Mononuclear cell (primary cell): ENCODE measurements at regions not wholly inside any gene's neighbourhood (a gene's known extent, or its start where the extent isn't known, plus 50 kb on each side); places are given as distances from the start of the nearest gene placed in this dataset.

Experiments used
- H3K27me3 ChIP-seq: 2 replicates; pipeline ENCODE4 v1.6.0; 2011; ENCODE audit warnings: low read length, control low read depth; ENCODE audit not compliant: insufficient read depth
- H3K4me1 ChIP-seq: 2 replicates; pipeline ENCODE4 v1.5.1; 2011; ENCODE audit warnings: mild to moderate bottlenecking, low read length, control low read depth; ENCODE audit not compliant: insufficient read depth
- H3K4me3 ChIP-seq: 2 replicates; pipeline ENCODE4 v1.5.1; 2011; ENCODE audit warnings: mild to moderate bottlenecking, low read length, moderate library complexity
- H3K9me3 ChIP-seq: 2 replicates; pipeline ENCODE4 v1.5.1; 2011; ENCODE audit warnings: low read depth, mild to moderate bottlenecking, control low read depth, low read length

GRCh38 chr18:46343931-46344372, 239.8 kb downstream of the HAUS1 start:
- no peaks in the 10 kb centered on the region for H3K9me3 ChIP-seq
- H3K4me1 ChIP-seq = peaks cover 45% of the 10 kb centered on the region
- no peak overlapping the region for H3K4me3 ChIP-seq
- no peaks in the 10 kb centered on the region for H3K27me3 ChIP-seq

- Histone ChIP-seq H3K4me1 (peaks cover 45% of the 10 kb centered on the region), H3K9me3 (no peaks in the 10 kb centered on the region), H3K27me3 (no peaks in the 10 kb centered on the region), H3K4me3 (no peak overlapping the region)
Observed at GRCh38 chr18:46344416-46345180, 240.4 kb downstream of the HAUS1 start.

GRCh38 chr18:46345181-46345465, 240.9 kb downstream of the HAUS1 start:
- no peak overlapping the region for H3K4me3 ChIP-seq
- H3K9me3 ChIP-seq = no peaks in the 10 kb centered on the region
- H3K4me1 ChIP-seq = peaks cover 45% of the 10 kb centered on the region
- H3K27me3 ChIP-seq = no peaks in the 10 kb centered on the region

- H3K27me3 ChIP-seq = no peaks in the 10 kb centered on the region
- no peaks in the 10 kb centered on the region for H3K9me3 ChIP-seq
- H3K4me1 ChIP-seq = peaks cover 45% of the 10 kb centered on the region
- no peak overlapping the region for H3K4me3 ChIP-seq
Observed at GRCh38 chr18:46346213-46346612, 242.0 kb downstream of the HAUS1 start.

- Histone ChIP-seq H3K4me1 (peaks cover 38% of the 10 kb centered on the region), H3K9me3 (no peaks in the 10 kb centered on the region), H3K4me3 (no peak overlapping the region), H3K27me3 (no peaks in the 10 kb centered on the region)
Observed at GRCh38 chr18:46346896-46347630, 242.9 kb downstream of the HAUS1 start.

GRCh38 chr18:46350598-46351159, 246.5 kb downstream of the HAUS1 start:
- H3K4me1 ChIP-seq = peaks cover 4% of the 10 kb centered on the region
- H3K4me3 ChIP-seq = no peak overlapping the region
- no peaks in the 10 kb centered on the region for H3K9me3 ChIP-seq
- no peaks in the 10 kb centered on the region for H3K27me3 ChIP-seq

GRCh38 chr18:46352520-46353250, 248.5 kb downstream of the HAUS1 start:
- H3K4me3 ChIP-seq = no peak overlapping the region
- H3K9me3 ChIP-seq = no peaks in the 10 kb centered on the region
- no peaks in the 10 kb centered on the region for H3K4me1 ChIP-seq
- no peaks in the 10 kb centered on the region for H3K27me3 ChIP-seq

GRCh38 chr18:46353460-46353859, 249.3 kb downstream of the HAUS1 start:
- H3K9me3 ChIP-seq = no peaks in the 10 kb centered on the region
- H3K4me1 ChIP-seq = no peaks in the 10 kb centered on the region
- no peaks in the 10 kb centered on the region for H3K27me3 ChIP-seq
- no peak overlapping the region for H3K4me3 ChIP-seq

GRCh38 chr18:46356278-46357033, 252.3 kb downstream of the HAUS1 start:
- Histone ChIP-seq H3K4me3 (no peak overlapping the region), H3K27me3 (no peaks in the 10 kb centered on the region), H3K4me1 (no peaks in the 10 kb centered on the region), H3K9me3 (no peaks in the 10 kb centered on the region)

GRCh38 chr18:46360102-46360699, 256.0 kb downstream of the HAUS1 start:
- Histone ChIP-seq H3K4me3 (no peak overlapping the region), H3K4me1 (no peaks in the 10 kb centered on the region), H3K27me3 (no peaks in the 10 kb centered on the region), H3K9me3 (no peaks in the 10 kb centered on the region)

GRCh38 chr18:46360866-46361265, 256.7 kb downstream of the HAUS1 start:
- no peaks in the 10 kb centered on the region for H3K27me3 ChIP-seq
- no peaks in the 10 kb centered on the region for H3K9me3 ChIP-seq
- no peak overlapping the region for H3K4me3 ChIP-seq
- H3K4me1 ChIP-seq = no peaks in the 10 kb centered on the region

- Histone ChIP-seq H3K27me3 (no peaks in the 10 kb centered on the region), H3K4me1 (no peaks in the 10 kb centered on the region), H3K4me3 (no peak overlapping the region), H3K9me3 (no peaks in the 10 kb centered on the region)
Observed at GRCh38 chr18:46362533-46362932, 258.3 kb downstream of the HAUS1 start.

GRCh38 chr18:46364048-46364447, 259.9 kb downstream of the HAUS1 start:
- H3K27me3 ChIP-seq = no peaks in the 10 kb centered on the region
- no peaks in the 10 kb centered on the region for H3K9me3 ChIP-seq
- no peaks in the 10 kb centered on the region for H3K4me1 ChIP-seq
- H3K4me3 ChIP-seq = no peak overlapping the region

GRCh38 chr18:46366201-46366600, 262.0 kb downstream of the HAUS1 start:
- Histone ChIP-seq H3K4me3 (no peak overlapping the region), H3K27me3 (no peaks in the 10 kb centered on the region), H3K4me1 (no peaks in the 10 kb centered on the region), H3K9me3 (no peaks in the 10 kb centered on the region)
